M059J (cell line): ENCODE measurements at regions not wholly inside any gene's neighbourhood (a gene's known extent, or its start where the extent isn't known, plus 50 kb on each side); places are given as distances from the start of the nearest gene placed in this dataset.
"Not testable (repeated sequence)": the region's sequence is repeated elsewhere in the genome, so short reads cannot be mapped to it uniquely, and the experiment has no call there.

Experiments
- DNase-seq: peaks from one replicate; pipeline ENCODE4 v3.0.0-alpha.2; 2012; ENCODE audit warnings: low read depth

DNA sequence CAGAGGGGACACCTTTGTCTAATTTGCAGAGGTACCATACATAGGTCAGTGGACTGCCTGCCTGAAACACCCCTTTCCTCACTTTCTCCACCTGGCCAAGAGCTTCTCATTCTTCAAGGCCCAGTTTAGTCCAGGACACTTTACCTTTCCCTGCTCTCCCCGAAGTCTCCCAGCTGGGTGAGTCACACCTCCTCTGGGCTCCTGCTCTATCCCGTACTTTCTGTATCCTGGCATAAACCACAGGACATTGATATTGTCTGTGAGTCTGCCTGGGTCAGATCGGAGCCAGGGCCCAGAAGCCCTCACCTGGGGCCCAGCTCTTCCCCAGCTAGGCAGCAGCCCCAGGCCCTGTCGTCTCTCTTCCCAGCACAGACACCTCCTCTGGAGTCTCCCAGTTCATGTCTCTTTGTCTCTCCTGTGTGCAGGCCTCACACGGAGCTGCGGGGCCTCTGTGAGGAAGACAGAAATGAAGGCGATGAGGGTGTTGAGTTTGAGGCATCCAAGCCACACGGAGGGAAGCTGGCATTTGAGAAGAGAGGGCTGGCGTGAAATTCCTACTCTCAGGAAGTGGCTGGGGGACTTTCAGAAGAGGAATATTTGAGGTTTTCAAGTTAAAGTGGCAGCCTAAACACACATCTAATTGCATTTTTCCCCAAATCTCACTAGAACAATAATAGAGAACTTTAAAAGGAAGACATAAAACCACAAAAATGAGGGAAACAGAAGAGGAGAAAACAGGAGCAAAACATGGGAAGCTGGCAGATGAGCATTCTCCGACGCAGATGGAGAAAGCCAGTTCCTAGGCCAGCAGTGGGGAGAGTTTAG, 79.6 kb upstream of the LAPTM4A start:
- peak; percentile 64 for DNase-seq

DNA sequence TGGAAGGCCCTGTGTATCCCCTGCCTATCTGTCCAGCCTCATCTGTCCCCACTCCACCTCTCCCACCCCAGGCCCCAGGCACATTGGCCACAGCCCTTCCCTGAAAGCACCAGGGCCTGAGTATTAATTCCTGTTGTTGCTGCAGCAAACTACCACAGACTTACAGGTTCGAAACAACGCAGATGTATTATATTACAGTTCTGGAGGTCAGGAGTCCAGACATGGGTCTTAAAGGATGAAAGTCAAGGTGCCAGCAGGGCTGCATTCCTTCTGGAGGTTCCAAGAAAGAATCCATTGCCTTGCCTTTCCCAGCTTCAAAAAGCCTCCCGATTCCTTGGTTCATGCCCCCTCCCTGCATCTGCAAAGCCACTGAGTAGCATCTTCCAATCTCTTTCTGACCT, 78.7 kb upstream of the LAPTM4A start:
- no peak for DNase-seq

DNA sequence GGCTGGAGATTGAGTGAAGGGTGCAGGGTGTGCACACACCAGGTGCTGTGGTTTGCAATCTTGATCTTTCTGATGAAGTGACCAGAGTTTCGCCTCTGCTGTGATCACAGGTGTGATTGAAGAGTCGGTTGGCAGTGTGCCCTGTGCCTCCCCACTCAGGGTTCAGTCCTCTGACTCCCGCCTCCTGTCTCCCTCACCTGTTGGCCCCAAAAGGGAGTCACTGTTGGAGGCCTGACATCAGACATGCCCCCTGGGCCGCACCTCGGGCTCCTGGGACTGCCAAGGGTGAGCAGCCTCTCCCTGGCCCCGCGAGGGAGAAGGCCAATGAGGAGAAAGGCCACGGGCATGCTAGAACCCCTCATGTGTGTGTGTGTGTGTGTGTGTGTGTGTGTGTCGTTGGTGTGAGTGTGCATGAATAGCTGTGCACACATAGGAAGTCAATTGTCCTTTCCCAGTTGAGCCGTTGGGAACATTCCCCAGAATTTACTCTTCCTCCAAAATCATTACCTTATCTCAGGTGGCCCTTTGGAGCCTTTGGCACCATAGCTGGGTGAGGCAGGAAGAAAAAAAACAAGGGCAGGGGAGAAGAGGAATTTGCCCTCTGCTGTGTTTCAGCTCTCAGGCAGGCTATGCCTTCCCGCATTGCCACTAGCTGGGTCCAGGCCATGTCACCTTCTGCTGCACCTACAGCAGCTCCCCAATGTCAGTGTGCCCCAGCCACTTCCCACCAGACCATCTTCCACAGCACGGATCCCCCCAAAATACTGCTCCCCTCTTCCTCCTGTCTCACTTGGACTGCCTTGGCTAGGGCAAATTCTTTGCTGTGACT, 78.1 kb upstream of the LAPTM4A start:
- no peak for DNase-seq

DNA sequence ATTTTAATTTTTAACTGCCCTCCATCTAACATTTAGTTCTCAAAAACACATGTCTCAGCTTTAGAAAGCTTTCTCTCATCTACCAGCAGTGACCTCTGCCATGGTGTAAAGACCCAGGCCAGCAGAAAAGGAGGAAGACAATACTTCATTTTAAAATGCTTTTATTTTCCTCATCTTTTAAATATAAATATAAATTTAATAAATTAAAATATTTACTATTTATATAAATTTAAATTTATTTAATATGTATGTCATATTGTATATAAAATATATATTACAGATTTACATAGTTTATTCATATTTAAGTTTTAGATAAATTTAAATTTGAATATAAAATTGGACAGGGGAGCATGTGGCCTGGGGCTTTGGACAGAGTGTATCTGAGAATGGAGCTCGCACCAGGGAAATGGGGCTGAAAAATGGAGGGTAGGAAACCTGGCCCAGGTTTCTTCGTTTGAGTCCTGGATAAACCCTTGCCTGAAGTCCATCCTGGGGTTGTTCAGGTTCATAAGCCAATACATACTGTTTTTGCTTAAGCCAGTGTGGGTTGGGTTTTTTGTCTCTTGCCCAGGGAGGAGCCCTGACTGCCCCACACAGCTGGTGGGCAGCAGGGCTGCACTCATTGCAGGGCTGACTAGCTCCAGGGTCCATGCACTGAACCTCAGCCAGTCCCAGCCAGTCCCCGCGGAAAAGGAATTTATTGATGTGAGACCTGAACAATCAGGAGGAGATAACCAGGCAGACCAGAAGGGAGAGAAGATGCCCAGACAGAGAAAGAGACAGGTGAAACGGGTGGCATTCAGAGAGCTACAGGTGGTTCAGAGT, 77.3 kb upstream of the LAPTM4A start:
- DNase-seq = no peak

DNA sequence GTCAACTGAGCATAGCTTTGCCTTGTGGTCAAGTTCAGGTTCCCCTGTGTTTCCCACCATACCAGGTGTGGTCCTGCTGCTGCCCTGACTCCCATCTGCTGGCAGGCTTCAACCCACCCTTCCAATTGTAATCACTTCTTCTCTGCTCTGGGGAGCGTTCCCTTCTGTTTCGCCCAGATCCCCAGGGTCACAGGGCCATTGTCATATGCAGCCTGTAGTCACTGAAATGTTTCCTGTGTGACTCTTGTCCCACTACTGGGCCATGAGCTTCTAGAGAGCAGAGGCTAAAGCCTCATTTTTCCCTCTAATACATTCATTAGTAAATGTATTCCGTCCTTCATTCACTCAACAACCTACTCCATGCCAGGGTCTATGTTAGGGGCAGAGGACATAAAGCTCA, 75.0 kb upstream of the LAPTM4A start:
- no peak for DNase-seq

DNA sequence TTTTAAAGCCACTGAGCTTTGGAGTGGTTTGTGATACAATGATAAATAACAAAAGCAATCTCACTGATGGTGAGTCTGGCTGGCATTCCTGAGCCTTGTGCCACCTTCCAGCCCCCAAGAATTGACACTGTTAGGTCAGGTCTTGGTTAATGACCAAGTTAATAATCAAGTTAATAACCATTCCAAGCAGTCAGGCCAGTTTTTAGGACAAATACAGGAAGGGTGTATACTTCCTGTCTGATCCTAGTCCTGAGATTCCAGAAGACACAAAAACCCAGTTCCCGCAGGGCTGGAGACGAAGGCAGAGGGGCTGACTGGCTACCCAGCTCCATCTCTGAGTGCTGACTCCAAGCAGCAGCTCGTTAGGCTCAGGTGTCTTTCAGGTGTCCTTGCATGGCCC, 74.6 kb upstream of the LAPTM4A start:
- DNase-seq = no peak

DNA sequence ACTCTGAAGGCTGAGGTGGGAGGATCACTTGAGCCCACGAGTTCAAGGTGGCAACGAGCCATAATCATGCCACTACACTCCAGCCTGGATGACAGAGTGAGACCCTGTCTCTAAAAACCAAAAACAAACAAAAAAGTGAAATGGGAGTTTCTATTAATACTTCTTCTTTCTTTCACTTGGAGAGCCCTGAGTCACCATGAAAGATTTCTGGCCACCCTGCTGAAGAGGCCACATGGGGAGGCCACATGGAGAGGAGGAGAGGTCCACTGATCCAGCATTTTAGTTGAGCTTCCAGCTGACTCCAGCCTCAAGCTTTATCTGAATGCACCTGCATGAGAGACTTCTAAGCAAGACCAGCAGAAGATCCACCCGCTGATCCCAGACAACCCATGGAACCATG, 74.2 kb upstream of the LAPTM4A start:
- DNase-seq = no peak

DNA sequence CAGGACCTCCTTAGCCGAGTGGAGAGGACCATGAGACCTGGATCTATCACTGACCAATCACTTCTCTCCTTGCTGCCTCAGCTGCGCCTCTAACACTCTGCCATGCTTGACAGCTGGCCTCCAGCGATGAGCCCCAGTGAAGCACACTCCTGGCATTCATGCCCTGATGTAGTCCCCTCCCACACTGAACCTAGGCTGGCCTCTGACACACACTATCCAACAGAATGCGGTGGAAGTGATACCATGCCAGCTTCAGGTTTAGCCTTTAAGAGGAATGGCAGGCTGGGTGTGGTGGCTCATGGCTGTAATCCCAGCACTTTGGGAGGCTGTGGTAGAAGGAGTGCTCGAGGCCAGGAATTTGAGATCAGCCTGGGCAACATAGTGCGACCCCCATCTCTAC, 73.7 kb upstream of the LAPTM4A start:
- DNase-seq = no peak

DNA sequence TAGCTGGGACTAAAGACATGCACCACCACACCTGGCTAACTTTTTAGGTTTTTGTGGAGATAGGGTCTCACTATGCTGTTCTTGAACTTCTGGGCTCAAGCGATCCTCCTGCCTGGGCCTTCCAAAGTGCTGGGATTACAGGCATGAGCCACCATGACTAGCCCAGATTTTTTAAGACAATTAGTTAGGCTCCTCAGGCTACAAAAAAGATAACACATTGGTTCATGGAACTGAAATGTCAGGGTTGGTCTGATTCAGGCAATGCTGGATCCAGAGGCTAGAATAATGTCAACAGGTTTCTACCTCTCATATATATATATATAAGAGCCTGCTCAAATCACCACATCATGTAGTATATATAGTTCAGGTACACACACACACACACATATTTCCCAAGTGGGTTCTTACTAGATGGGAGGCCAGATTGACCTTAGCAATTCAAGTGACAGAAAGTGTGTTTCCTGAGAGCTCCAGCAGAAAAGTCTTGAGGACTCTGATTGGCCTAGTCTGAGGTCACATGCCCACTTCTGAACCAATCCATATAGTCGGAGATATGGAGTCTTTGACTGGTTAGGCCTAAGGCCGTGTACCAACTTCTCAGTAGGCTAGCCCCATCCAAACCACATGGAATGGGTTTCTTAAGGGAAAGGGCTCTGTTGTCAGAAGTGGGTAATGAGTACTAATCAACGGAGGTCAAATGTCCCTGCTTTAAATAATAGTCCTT, 72.6 kb upstream of the LAPTM4A start:
- DNase-seq = no peak

DNA sequence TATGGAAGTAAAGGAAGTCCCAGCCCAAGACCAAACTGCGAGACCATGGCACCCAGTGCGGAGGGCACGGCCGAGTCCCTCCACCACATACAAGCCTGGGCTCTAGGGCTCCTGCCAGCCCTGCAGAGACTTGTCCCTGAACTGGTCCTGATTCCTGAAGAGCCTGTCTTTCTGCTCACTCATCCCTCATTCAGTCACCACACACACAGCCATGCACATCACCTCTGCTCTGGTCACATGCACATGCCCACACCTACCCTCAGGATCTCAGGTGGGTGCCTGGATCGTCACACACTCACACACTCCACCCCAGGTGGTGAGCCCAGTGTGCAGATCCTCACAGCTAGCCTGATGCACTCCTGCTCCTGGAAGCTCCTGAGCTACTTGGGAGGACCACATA, 71.4 kb upstream of the LAPTM4A start:
- no peak for DNase-seq

DNA sequence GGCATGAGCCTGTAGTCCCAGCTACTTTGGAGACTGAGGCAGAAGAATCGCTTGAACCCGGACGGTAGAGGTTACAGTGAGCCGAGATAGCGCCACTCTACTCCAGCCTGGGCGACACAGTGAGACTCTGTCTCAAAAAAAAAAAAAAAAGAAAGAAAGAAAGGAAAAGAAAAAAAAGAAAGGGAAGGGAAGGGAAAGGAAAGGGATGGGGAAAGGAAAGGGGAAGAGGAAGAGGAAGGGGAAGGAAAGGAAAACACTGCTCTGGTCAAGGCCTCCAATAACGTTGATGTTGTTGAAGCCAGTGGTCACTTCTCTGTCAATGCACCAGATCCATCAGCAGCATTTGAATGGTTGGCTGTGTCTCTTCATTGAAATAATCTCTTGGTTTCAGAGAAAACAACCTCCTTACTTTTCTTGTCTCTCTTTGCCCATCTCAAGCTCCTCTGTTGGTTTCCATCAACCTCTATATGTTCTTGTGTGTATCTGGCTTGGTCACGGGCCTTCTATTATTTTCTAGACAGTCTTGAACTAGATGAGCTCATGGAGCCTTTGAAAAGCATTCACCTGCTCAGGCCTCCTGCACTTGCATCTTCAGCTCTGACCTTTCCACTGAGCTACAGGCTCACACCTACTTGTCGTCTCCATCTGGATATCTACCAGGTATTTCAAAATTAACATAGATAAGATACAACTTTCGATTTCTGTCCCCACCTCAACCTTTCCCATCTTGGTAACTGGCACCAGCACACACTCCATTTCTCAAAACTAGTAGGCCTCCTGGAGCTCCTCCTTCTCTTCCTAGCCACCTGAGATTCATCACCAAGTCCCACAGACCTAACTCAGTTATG, 69.4 kb upstream of the LAPTM4A start:
- DNase-seq = no peak

DNA sequence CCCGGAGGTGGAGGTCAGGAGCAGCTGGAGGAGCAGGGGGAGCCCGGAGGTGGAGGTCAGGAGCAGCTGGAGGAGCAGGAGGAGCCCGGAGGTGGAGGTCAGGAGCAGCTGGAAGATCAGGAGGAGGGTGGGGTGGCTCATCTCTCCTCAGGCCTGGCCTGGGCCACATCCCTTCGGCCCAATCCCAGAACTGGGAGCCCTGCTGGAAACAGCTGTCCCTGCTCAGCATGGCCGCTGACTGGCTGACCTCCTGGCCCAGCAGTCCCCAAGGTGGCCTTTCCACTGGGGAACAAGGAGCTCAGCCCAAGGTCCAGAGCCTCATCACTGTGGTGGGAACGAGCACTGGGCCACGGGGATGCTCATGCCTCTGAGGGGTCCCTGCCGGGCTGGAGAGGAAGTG, 66.6 kb upstream of the LAPTM4A start:
- no peak for DNase-seq

DNA sequence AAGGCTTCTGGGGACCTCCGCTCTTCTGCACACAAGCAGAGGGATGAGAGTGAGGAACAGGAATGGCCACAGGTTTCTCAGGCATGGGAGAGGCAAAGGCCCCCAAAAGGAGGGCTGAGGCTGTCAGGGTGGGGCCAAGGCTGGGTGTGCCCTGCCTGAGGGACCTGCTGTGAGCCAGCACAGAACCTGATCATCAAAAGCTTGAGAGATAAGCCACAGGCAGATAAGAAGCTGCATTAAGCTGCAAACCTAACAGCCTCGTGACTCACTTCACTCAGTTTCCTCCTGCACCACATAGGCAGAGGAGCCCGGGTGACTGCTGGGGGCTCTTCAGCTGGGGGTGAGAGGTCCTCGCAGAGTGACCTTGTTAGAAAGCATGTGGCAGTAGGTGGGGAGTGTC, 64.5 kb upstream of the LAPTM4A start:
- no peak for DNase-seq

DNA sequence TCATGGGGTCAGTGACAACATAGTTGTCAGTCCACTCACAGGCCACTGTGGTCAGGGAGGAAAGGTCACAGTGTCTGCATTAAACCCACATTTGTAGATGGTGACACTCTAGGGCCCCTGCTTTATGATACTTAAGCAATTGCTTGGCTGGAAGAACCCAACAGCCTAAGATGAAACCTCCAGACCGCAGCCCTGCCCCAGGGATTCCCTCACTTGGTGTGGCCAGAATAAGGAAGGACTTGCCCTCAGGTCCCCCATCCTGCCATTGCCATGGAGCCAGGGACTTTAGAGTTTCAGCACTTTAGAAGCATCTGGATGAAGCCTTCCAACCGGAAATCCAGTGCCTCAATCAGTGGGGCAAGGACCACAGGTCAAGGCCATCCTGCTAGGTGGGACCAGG, 63.9 kb upstream of the LAPTM4A start:
- DNase-seq = no peak

DNA sequence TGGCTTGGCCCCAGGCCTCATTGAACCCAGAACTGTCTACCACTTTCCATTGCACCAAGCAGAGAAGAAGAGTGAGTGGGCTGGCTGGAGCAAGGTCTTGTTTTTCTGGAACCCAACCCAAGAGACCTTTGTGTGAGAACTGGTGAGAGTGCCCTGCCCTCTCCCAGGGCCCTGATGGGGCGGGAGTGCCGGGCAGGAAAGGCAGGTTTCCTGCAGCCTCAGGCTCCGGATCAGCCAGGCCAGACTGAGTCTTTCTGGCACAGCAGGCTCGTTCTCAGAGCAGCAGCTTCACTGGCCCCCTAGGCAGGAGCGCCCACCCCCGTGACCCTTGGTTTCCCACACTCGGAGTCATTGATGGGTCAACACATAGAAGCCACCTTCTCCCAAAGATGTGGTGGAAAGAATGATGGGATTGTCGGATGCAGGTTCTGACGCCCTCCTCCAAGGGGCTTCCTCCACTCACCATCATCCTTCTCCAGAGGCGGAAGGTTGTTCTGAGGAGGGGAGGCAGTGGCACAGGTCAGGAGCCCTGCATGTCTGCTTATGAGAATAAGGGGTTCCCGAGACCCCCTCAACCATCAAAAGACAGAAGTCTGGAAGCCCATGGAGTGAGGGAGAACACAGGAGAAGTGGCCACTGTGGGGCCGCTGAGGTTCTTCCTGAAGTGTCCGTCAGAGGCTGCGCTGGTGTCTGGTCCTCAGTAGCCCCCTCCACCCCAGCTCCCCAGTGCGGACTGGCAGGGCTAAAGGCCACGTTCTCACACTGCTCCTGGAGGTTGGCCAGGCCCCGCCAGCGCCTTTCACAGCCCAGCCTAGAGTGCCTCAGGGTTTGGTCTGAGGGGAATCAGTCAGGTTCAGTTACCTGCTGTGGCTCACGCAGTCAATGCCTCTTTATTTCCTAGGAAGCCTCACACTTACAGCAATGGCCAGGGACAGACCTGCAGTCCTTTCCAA, 62.8 kb upstream of the LAPTM4A start:
- no peak for DNase-seq

DNA sequence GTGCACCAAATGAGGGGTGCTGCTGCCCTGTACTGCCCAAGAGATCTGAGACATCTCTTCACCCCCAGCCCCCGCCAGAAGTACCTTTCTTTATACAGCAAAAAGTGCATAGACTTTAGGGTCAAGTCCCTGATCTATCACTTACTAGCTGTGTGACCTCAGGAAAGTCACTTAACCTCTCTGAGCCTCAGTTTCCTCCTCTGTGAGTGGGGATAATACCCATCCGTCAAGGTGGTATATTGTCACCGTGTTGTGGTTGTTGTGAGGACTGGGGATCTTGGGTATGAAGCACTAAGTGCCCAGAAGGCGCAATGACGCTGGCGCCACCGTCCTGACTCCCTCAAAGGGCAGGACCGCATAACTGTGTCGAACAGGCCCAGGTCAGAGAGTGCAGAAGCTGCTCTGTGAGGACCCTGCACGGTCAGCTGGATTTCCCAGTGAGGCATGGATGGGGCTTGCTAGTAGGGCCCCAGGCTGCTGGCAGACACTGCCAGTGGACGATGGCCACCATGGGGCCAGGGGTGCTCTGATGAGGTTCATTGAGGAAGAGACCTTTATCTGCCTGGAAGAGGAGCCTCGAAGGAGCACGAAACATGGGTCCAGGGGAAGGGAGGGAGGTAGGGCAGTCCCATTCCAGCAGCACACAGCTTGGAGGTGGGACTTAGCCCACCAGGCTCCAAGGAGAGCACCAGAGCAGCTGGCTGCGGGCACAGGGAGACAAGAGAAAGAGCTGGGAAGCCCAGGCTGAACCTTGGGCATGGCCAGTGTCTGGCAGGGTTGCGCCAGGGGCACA, 61.8 kb upstream of the LAPTM4A start:
- DNase-seq = no peak

DNA sequence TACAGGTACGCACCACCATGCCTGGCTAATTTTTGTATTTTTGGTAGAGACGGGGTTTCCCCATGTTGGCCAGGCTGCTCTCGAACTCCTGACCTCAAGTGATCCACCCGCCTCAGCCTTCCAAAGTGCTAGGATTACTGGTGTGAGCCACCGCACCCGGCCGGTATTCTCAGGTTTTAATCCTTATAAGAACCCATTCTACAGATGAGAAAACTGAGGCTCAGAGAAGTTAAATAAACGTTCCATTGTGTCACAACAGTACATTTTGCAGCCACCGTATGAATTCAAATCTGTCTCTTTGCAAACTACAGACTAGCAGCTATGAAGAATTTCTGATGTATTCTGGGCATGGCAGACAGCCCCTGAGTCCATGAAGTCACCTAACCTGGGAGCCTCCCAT, 60.9 kb upstream of the LAPTM4A start:
- not testable (repeated sequence) for DNase-seq

DNA sequence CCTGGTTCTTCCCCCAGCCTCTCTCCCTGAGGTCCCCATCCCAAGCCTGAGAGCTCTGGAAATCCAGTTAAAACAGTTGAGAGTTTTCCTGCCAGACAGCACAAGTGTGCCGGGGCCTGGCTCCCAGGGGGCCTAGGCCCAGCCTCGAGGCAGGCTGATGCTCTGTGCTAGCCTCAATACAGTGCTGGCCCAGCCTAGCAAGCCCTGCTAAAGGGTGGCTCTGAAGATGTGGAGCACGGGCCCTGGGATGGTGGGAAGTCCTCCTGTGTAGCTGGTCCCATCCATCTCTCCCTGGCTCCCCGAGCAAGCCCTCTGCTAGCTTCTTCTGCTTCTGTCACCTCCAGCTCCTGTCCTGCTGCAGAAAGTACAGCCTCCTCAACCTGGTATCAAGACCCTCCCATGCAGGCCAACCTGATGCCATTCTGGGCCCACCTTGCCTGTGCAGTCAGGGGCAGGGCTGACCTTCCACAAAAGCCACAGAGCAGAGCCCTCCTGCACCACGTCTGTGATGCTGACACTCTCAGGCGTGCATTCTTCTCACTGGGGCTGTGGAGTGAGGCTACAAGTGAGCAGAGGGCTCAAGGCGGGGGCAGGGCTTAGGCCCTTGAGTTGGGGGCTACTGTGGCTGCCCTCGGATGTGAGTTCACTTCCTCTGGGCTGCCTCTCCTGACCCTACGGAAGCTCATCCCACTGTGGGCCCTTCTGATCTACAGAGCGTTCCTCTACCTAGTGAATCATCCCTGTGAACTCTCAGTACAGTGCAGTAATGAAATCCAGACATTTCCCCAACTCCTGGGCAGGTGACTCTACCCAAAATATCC, 60.1 kb upstream of the LAPTM4A start:
- no peak for DNase-seq
